GM18868 (cell line): ENCODE measurements at regions not wholly inside any gene's neighbourhood (a gene's known extent, or its start where the extent isn't known, plus 50 kb on each side); places are given as distances from the start of the nearest gene placed in this dataset.
"Not testable (repeated sequence)": the region's sequence is repeated elsewhere in the genome, so short reads cannot be mapped to it uniquely, and the experiment has no call there.

Source experiments
- ATAC-seq: cut with Tn5 transposase; IDR thresholded peaks from one replicate; pipeline ENCODE4 v1.9.1; 2021; ENCODE audit warnings: mild to moderate bottlenecking, moderate library complexity; ENCODE audit not compliant: unreplicated experiment

- ATAC-seq = no peak
These were observed 287.1 kb upstream of the SMIM30 start for GRCh38 chr7:113405296-113406056.

- ATAC-seq = peak; percentile 65
These were observed 285.9 kb upstream of the SMIM30 start for GRCh38 chr7:113404245-113404644.

- ATAC-seq = no peak
These were observed 284.1 kb upstream of the SMIM30 start for GRCh38 chr7:113402482-113402881.

- no peak for ATAC-seq
These were observed 283.7 kb upstream of the SMIM30 start for GRCh38 chr7:113402005-113402404.

GRCh38 chr7:113394856-113395255 is 276.5 kb upstream of the SMIM30 start:
- ATAC-seq = no peak

GRCh38 chr7:113392841-113393540 is 274.6 kb upstream of the SMIM30 start:
- no peak for ATAC-seq

- ATAC-seq = no peak
These were observed 274.1 kb upstream of the SMIM30 start for GRCh38 chr7:113392421-113392820.

GRCh38 chr7:113389112-113389646 is 270.8 kb upstream of the SMIM30 start:
- ATAC-seq = no peak

- ATAC-seq = no peak
These were observed 265.3 kb upstream of the SMIM30 start for GRCh38 chr7:113383638-113384037.

GRCh38 chr7:113379746-113380145 is 261.4 kb upstream of the SMIM30 start:
- ATAC-seq = no peak

GRCh38 chr7:113374955-113375354 is 256.6 kb upstream of the SMIM30 start:
- ATAC-seq = no peak

- no peak for ATAC-seq
These were observed 255.5 kb upstream of the SMIM30 start for GRCh38 chr7:113373863-113374262.

- ATAC-seq = no peak
These were observed 253.2 kb upstream of the SMIM30 start for GRCh38 chr7:113371416-113372043.

- ATAC-seq = no peak
These were observed 252.6 kb upstream of the SMIM30 start for GRCh38 chr7:113370910-113371309.

GRCh38 chr7:113368256-113368655 is 249.9 kb upstream of the SMIM30 start:
- ATAC-seq = no peak

GRCh38 chr7:113367041-113367586 is 248.8 kb upstream of the SMIM30 start:
- no peak for ATAC-seq

- no peak for ATAC-seq
These were observed 247.8 kb upstream of the SMIM30 start for GRCh38 chr7:113366122-113366521.

- ATAC-seq = no peak
These were observed 231.0 kb upstream of the SMIM30 start for GRCh38 chr7:113349339-113349738.

GRCh38 chr7:113339661-113340060 is 221.3 kb upstream of the SMIM30 start:
- no peak for ATAC-seq

GRCh38 chr7:113338071-113338696 is 219.8 kb upstream of the SMIM30 start:
- no peak for ATAC-seq

GRCh38 chr7:113336838-113337237 is 218.5 kb upstream of the SMIM30 start:
- ATAC-seq = not testable (repeated sequence)
